ENCODE measurements at regions not wholly inside any gene's neighbourhood (a gene's known extent, or its start where the extent isn't known, plus 50 kb on each side); places are given as distances from the start of the nearest gene placed in this dataset.

DNA sequence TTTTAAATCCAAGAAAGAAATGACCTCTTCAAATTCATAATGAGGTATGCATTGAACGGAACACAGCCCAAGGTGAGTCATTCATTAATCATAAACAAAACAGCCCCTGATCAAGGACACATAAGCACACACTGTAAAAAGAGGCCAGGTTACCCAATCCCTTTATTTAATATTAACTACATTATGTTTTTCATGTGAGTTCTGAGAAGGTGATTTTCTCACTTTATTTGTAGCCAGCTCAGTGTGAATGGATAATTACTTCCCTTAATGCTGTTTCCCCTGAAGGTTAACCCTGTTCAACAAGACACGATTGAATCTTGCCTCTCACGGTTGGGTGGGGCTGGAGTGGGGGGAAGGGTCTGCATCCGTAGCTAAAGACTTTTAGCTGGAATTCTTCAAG, 257.3 kb upstream of the SALL1 start:
- TF ChIP-seq, protein P1, sequence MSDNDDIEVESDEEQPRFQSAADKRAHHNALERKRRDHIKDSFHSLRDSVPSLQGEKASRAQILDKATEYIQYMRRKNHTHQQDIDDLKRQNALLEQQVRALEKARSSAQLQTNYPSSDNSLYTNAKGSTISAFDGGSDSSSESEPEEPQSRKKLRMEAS (IDR thresholded peaks at IDR 0.05): no peak
- TF ChIP-seq CEBPB (IDR thresholded peaks at IDR 0.05) (no peak), TAF1 (IDR thresholded peaks at IDR 0.05; ENCODE audit: low read depth) (no peak), YY1 (IDR thresholded peaks at IDR 0.05; ENCODE audit: low read depth) (no peak), TEAD4 (IDR thresholded peaks at IDR 0.05) (no peak), RAD21 (IDR thresholded peaks at IDR 0.05; ENCODE audit: low read depth) (no peak), NFIC (IDR thresholded peaks at IDR 0.05) (no peak), TCF12 (IDR thresholded peaks at IDR 0.05; ENCODE audit: low read depth) (no peak), CREB1 (IDR thresholded peaks at IDR 0.05; ENCODE audit: low read depth) (no peak)
- TF ChIP-seq, protein P2, sequence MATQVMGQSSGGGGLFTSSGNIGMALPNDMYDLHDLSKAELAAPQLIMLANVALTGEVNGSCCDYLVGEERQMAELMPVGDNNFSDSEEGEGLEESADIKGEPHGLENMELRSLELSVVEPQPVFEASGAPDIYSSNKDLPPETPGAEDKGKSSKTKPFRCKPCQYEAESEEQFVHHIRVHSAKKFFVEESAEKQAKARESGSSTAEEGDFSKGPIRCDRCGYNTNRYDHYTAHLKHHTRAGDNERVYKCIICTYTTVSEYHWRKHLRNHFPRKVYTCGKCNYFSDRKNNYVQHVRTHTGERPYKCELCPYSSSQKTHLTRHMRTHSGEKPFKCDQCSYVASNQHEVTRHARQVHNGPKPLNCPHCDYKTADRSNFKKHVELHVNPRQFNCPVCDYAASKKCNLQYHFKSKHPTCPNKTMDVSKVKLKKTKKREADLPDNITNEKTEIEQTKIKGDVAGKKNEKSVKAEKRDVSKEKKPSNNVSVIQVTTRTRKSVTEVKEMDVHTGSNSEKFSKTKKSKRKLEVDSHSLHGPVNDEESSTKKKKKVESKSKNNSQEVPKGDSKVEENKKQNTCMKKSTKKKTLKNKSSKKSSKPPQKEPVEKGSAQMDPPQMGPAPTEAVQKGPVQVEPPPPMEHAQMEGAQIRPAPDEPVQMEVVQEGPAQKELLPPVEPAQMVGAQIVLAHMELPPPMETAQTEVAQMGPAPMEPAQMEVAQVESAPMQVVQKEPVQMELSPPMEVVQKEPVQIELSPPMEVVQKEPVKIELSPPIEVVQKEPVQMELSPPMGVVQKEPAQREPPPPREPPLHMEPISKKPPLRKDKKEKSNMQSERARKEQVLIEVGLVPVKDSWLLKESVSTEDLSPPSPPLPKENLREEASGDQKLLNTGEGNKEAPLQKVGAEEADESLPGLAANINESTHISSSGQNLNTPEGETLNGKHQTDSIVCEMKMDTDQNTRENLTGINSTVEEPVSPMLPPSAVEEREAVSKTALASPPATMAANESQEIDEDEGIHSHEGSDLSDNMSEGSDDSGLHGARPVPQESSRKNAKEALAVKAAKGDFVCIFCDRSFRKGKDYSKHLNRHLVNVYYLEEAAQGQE (IDR thresholded peaks at IDR 0.05; ENCODE audit: low read depth): no peak
- TF ChIP-seq, protein P3, sequence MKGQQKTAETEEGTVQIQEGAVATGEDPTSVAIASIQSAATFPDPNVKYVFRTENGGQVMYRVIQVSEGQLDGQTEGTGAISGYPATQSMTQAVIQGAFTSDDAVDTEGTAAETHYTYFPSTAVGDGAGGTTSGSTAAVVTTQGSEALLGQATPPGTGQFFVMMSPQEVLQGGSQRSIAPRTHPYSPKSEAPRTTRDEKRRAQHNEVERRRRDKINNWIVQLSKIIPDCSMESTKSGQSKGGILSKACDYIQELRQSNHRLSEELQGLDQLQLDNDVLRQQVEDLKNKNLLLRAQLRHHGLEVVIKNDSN (IDR thresholded peaks at IDR 0.05): no peak
